ENCODE measurements at regions not wholly inside any gene's neighbourhood (a gene's known extent, or its start where the extent isn't known, plus 50 kb on each side); places are given as distances from the start of the nearest gene placed in this dataset.

DNA sequence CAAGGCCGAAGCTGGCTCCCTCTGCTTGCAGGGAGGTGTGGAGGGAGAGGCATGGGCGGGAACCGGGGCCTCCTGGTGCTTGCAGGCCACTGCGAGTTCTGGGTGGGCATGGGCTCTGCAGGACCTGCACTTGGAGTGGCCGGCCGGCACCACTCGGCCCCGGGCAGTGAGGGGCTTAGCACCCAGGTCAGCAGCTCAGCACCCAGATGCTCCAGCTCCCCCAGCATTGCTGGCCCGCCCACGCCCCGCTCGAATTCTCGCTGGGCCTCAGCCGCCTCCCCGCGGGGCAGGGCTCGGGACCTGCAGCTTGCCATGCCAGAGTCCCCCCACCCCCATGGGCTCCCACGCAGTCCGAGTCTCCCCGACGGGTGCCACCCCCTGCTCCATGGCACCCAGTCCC lies 176.2 kb upstream of the FAM98A start:
- no peak for DNase-seq (ENCODE audit: low spot score)

DNA sequence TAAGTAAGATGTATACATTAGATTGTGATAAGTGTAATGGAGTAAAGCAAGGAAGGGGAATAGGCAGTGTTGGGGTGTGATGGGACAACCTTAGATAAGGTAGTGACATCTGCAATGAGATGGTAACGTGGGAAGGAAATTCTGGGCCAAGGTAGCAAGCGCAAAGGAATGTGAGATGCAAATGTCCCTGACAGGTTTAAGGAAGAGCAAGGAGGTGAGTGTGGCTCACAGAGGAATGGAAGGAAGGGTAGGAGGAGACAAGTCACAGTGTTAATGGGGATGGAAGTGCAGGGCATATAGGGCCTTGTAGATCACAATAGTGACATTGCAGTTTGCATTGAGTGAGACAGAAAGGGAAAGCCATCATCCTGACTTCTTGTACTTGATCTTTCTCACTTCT lies 170.9 kb upstream of the FAM98A start:
- DNase-seq (ENCODE audit: low spot score) = no peak

DNA sequence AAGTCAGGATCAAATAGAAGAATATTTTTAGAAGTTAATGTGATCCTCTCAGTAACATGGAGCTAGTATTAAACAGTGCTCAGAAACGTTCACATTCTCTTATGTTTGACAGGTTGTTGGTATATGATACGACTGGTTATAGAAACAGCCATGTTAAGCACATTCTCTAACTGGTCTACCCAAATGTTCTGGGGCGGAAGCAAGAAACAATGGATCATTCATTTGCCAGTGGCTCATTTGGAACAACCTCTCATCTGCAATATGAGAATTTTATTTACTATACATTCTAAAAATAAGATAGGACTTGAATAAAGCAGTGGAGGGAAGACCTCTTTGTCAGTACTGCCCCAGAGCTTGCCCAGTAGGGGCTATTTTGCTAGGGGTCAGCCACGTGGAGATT lies 167.1 kb upstream of the FAM98A start:
- no peak for DNase-seq (ENCODE audit: low spot score)

DNA sequence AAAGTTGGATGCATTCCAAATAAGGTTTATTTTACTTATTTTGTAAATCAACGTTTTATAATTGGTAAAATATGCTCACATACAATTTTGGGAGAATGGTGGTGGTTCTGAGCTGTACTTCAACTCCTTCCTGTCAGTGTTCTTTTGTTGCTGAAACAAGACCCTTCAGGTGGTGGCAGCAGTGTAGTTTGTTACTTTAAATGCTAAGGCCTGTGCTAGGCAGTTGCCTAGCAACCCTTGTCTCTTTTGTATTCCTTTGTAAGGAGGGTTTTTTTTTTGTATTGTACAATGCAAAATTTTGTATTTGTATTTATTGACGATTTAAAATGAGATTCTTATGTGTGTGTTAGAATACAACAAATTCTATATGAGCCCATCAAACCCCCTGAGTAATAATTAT lies 166.0 kb upstream of the FAM98A start:
- no peak for DNase-seq (ENCODE audit: low spot score)

DNA sequence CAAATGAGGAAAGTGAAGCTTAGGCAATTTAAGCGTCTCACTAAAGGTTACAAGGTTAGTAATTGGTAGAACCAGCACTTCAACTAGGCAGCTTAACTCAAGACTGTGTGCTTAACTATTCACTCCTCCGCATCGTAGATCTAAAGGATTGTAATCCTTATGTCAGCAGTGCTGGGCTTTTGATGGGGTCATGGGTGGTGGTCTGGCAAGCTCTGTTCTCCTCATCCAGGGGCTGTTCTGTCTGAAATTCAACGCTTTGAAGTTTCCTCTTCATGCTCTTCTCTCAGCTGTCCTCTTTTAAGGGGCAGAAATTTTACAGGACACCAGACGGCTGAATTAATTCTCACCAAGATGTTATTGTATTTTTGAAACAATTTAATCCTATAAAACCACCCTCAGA lies 165.5 kb upstream of the FAM98A start:
- DNase-seq (ENCODE audit: low spot score) = no peak

DNA sequence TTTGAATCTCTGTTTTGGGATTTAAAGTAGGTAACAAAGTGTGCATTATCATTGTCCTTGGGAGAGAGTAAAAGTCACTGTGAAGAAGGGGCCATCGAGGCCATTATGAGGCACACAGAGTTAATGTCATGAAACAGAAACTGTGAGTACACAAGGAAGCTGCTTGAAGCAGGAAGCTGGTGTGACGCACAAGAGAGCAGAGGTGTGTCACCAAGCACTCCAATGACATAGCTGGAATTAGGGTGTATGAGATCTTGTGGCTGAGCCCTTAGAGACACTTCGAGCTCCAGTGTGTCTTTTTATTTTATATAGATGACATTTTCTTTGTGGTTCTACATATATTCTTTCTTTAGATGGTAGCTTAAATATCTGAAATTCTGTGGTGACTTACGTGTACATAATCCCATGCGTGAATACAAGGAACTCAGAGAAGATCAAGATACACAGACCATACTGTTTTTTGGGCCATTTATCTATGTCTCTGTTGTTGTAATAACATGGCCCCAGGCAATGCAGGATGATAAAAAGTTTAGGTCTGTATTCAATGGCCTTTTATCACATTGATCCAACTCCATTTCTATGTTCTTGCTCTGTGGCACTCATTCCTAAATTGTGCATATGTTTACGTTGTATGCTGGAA lies 164.7 kb upstream of the FAM98A start:
- DNase-seq (ENCODE audit: low spot score) = no peak

DNA sequence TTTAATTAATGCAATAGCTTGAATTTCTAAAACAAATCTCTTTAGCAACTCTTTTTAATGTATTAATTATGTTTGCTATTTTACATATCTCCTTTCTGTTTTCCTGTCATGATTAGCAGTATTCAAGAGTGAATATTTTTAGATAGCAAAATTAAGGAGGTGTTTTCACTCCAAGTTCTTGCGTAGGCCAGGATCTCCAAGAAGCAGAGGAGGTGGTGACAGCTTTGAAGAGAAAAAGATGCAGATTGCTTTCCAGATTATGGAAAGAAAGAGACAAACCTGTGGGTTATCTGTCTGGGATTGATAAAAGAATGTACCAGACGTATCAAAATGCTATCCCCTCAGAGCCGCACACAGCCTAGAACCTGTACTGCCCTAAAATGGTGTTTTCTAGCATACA lies 163.5 kb upstream of the FAM98A start:
- no peak for DNase-seq (ENCODE audit: low spot score)

DNA sequence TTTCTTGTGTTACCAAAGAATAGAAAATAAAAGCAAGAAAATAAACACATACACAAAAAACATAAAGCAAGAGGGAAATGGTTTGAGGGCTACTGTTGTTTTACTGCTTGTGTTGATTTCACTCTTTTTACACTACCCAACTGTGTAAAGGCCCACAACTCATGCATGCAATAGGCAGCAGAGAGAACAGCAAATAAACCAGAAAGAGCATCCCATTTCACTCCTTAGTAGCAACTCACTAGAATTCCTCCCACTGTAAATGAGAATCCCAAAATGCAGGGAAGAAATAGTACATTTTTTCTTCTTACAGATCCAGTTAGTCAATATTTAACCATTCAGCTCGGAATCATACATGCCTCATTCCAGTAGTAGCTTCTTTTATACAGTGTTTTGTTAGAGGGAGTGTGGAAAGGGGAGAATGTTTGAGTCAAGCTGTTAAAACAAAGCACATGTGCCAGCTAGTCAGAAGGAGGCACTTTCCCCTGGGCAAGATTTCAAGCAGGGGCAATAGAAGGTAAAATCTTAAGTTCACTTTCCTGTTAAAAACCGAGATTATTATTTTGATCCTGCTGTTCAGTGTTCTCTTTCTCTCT lies 147.2 kb upstream of the FAM98A start:
- DNase-seq (ENCODE audit: low spot score) = no peak

DNA sequence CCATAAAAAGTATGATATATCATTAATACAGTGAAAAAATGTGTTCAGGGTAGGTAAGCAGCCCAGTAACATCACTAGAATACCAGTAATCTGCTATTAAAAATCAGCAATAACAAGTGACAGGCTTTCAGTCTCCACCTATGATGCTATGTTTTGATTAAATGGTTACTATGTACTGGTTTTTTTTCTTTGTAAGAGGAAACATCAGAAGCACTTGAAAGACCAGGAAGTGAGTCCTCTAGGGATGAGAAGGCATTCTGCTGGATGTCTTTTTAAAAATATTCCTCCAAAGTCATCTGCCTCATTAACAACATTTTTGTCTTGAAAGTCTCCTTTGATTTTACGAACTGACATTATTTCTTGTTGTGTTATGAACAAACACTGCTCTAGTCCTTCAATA lies 136.0 kb upstream of the FAM98A start:
- DNase-seq (ENCODE audit: low spot score) = no peak

DNA sequence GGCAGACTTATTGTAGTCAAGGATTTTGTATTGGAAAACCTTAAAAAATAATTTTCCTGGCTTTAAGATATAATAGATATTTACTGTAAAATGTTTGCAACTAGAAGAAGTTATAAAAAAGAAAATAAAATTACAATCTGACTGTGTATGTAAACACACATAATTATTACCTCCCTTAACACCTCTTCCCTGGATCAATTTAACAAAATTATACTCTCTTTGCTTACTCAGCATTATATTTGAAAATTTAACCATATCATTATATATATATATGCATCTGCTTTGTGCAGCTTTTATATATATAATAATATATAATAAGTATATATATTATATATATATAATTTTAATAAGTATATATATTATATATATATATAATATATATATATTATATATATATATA lies 131.7 kb upstream of the FAM98A start:
- no peak for DNase-seq (ENCODE audit: low spot score)

DNA sequence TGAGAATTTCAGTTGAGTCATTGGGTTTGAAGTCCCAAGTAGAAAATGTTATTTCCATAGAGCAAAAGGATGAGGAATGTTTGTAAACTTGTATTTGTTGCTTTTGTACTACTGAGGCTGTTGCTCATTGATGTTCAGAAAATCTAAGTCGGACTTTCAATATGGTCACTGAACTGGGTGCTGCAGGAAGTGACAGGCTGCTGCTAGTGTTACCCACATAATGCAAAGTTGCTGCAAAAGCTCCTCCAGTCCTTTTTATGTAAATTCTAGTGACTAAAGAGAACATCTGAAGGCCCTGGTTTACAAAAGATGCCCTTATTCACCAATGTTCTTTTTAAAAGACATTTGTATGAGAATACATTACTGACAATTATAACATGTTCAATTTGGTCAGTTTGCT lies 131.1 kb upstream of the FAM98A start:
- no peak for DNase-seq (ENCODE audit: low spot score)

DNA sequence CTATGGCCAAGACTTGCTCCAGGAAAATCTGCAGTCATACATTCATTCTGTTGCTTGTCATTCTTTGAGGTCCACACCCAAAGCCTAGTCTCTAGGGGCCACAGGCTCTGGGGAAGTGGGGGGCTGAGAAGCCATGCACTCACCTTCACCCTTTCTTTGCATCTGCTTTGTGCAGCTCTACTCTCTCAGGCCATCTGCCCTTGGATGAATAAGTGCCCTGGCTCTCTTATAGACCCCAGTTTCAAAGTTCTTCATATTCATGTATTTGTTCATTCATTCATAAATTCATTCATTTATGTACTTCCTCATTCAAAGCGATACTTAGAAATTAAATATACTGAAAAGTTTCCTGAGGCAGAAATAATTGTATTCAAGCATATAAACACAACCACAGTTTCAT lies 130.3 kb upstream of the FAM98A start:
- no peak for DNase-seq (ENCODE audit: low spot score)

DNA sequence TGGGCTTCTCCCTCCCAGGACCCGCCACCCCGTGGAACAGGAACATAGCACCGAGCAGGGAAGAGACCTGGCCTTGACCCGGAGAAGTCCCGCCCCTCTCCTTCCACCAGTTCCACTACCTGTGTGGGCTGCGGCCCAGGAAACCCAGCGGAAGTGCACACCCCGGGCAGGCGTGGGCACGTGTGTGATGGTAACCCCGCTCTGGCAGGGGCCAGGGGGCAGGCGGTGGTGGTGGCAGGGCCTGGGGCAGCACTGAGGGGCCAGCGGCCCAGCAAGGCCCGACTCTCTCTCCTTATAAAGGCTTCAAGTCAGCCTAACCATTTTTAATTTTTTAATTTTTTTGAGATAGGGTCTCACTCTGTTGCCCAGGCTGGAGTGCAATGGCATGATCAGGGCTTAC lies 129.0 kb upstream of the FAM98A start:
- DNase-seq (ENCODE audit: low spot score) = no peak

DNA sequence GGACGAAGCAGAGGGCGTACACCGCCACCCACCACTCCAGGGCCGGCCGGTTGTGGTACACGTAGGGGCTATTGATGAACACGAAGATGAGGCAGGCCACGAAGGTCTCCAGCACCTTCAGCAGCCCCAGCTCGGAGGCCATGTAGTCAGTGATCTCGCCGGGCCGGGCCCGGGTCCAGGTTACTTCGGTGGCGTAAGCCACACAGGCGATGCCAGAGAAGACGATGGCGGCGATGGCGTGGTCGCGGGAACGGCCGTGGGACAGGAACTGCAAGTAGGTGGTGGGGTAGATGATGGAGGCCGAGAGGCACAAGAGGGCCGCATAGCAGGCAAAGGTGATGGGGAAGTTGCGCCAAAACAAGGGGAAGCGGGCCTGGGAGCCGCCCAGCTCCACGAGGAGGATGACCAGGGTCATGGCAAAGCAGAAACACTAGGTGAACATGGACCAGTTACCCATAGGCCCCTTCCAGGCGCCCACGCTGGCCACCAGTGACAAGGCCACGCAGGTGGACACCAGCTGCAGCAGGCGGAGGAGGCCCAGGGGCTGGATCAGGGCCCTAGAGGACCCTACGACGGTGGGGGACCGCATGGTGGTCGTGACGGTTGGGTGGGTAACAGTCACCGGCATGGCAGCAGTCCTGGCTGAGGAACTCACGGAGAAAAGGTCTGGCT lies 128.4 kb upstream of the FAM98A start:
- no peak for DNase-seq (ENCODE audit: low spot score)

DNA sequence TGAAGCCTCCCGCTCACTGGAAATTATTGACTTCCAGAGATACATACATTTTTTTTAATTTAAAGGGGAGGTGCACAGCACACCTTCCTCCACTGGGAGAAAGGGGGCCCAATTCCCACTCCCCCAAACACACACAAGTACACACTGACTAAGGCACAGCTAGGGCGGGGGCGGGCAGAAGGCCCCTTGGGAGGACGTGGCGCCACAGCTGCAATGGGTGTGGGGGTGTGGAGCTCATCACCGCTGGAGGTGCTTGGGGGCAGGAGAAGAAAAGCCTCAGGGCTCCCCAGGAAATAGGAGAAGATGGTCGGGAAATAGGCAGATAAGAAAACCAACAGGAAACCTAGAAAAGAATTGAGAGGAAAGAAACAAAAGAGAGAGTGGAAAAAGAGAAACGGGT lies 127.3 kb upstream of the FAM98A start:
- no peak for DNase-seq (ENCODE audit: low spot score)

DNA sequence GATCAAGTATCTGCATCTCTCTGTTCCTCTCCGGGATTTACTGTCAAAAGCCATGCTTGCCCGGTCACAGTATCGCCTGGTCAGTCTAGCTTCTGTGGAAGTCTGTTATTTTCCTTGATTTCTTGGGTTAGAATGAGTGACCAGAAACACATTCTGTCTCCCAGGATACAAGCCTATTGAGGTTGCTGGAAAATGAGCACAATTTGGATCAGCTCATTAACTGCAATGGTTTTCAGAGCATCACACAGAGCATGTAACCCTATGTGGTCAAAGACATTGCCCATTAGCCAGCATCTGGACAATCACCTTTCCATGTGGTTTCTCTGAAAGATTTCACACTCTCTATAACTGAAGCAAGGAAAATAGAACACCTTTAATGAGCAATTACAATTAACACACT lies 124.2 kb upstream of the FAM98A start:
- no peak for DNase-seq (ENCODE audit: low spot score)

DNA sequence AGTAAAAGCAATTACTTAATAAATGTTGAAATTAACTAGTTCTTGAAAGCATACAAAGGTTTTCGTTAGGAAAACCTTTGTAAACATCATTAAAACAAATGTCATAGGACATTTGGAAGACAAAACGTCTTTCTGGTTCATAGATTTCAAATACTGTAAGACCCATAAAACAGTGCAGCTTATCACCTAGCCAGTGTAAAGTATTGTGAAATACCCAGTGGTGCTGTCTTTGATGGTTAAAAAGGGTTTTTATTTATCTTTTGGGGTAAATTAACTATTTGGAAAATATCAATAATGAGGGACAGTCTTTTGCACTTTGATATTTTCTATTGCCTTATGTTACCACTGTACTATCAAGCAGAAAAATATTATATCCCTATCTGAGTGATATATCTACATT lies 120.0 kb upstream of the FAM98A start:
- no peak for DNase-seq (ENCODE audit: low spot score)

DNA sequence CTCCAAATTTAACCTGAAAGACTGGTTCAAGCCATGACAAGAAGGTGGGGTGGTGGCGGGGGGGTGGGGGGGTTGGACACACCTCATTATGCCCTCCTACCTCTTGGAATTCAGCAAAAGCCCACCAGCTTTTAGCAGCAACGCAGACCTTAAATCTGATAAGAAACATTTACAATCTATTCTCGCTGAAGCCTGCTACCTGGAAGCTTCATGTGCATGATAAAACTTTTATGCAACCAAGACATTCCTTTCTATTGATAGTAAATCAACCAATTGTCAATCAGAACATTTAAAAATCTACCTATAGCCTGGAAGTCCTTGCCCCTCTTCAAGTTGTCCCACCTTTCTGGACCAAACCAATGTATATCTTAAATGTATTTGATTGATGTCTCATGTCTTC lies 113.6 kb upstream of the FAM98A start:
- DNase-seq (ENCODE audit: low spot score) = no peak

DNA sequence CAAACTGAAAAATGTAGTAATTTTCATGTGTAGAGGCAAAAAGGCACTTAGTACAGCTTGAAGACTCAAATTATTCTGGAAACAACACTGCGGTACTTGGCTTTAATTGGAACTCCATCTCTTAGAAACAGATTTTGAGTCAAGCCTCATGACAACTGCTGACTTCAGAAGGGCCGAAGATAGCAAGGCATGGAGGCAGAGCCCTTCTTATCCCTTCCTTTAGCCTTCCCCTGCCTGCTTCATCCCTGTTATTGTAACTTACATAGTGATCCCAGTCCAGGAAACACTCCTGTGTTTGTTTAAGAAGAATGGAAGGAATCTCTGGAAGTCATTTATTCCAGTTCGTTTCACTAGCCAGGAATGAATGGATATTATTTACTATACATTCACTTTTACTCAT lies 110.9 kb upstream of the FAM98A start:
- DNase-seq (ENCODE audit: low spot score) = no peak

DNA sequence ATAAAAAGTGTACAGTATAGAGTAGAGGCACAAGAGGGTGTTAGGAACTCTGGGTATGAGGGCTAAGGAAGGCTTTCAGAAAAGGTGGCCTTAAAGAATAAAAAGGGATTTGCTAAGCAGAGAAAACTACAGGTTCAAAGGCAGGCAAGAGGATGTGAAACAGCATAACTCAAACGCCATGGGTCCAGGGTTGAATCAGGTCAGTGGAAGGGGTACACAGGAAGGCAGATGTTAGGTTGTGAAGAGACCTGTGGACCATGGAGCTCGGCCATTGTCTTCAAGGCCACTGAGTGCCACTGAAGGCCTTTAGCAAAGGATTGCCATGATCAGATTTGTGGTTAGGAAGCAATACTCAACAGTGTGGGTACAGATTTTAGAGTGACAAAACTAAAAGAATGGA lies 108.2 kb upstream of the FAM98A start:
- no peak for DNase-seq (ENCODE audit: low spot score)

DNA sequence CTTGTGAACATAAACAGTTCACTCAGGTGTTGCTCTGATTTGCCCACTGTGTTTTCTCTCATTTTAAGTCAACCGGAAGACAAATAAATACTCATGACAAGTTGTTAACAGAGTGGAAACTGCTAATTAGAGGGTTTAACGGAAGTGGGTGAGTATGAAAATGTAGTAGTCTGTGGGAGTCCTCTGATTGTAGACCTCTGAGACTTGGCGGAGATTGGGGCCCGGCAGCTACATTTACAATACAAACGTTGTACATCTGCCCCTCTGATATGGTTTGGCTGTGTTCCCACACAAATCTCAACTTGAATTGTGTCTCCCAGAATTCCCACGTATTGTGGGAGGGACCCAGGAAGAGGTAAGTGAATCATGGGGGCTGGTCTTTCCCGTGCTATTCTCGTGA lies 107.3 kb upstream of the FAM98A start:
- DNase-seq (ENCODE audit: low spot score) = no peak

DNA sequence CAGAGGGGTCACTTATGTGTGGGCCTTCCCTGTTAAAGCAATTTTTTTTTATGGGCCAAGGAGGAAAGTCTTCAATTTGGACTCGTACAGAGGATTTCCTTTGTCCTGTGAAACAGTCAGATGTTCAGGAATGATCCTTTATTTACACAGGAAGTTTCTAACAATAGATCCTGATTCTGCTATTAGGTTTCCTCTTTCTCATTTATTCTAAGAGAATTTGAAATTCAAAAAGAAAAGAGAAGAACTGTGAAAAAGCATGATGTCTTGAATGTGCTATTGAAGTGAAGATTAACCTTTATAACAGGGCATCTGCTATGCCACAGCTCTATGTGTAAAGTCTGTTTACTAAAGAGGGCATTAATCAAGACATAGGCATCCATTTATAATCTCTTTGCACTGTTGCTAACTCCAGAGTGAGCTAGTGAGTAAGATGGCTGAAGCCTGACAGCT lies 105.3 kb upstream of the FAM98A start:
- no peak for DNase-seq (ENCODE audit: low spot score)

DNA sequence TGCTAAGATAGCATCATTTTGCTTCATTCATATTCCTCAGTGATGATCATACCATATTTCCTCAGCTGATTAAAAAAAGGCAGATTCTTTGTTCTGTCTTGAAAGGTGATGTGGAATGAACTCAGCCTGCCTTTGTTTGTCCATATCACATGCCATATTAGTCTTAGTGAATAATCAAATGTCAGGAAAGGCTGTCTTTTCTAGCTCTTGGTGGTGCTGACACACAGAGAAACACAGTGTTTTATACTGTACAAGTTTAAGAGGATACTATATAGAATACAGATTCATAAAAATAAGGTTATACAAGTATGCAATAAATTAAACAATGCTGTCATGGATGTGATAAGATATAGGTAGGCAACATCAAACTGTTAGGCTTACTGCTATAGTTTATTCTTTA lies 97.1 kb upstream of the FAM98A start:
- no peak for DNase-seq (ENCODE audit: low spot score)

DNA sequence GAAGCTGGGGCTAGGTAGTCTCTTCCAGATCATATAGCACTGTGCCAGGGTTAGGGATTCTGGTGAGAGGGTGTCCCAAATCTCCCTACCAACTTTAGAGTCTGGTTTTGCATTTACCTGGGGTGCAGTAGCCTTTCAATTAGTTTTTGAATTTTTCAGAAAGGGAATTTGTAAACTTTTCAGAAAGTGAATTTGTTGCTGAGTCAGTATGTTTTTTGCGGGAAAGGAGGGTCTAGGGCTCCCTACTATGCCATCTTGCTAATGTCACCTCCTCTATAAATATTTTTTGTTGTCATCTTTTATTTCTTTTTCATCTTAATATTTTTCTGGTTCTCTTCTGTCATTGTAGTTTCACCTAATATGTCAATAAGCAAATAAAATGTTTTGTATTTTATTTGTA lies 95.8 kb upstream of the FAM98A start:
- DNase-seq (ENCODE audit: low spot score) = no peak
